GM13977 (cell line): ENCODE measurements at regions not wholly inside any gene's neighbourhood (a gene's known extent, or its start where the extent isn't known, plus 50 kb on each side); places are given as distances from the start of the nearest gene placed in this dataset.

Source experiments
- DNase-seq: peaks from one replicate; pipeline ENCODE4 v3.0.0; 2012; ENCODE audit warnings: low spot score
- in situ Hi-C: fragments of 300-500 bp; cut with MboI; formaldehyde crosslinking; loops from one replicate; pipeline ENCODE4 v1.12.0; 2022; ENCODE audit warnings: low sequenced_read_pairs, low pct_unique_long_range_greater_than_20kb, mixed read lengths, inconsistent platforms; ENCODE audit not compliant: unreplicated experiment
- TF ChIP-seq, protein P1 (sequence below): IDR thresholded peaks from 2 replicates; pipeline ENCODE4 v1.5.1; 2012; ENCODE audit warnings: mild to moderate bottlenecking, control low read depth; ENCODE audit not compliant: insufficient read depth; ENCODE audit errors: extremely low read depth, missing control alignments

GRCh38 chr4:79155336-79155735, 170.5 kb downstream of the NAA11 start:
- in situ Hi-C loops, result no loop called here
- TF ChIP-seq, protein P1, sequence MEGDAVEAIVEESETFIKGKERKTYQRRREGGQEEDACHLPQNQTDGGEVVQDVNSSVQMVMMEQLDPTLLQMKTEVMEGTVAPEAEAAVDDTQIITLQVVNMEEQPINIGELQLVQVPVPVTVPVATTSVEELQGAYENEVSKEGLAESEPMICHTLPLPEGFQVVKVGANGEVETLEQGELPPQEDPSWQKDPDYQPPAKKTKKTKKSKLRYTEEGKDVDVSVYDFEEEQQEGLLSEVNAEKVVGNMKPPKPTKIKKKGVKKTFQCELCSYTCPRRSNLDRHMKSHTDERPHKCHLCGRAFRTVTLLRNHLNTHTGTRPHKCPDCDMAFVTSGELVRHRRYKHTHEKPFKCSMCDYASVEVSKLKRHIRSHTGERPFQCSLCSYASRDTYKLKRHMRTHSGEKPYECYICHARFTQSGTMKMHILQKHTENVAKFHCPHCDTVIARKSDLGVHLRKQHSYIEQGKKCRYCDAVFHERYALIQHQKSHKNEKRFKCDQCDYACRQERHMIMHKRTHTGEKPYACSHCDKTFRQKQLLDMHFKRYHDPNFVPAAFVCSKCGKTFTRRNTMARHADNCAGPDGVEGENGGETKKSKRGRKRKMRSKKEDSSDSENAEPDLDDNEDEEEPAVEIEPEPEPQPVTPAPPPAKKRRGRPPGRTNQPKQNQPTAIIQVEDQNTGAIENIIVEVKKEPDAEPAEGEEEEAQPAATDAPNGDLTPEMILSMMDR, result no peak
- no peak for DNase-seq

DNA sequence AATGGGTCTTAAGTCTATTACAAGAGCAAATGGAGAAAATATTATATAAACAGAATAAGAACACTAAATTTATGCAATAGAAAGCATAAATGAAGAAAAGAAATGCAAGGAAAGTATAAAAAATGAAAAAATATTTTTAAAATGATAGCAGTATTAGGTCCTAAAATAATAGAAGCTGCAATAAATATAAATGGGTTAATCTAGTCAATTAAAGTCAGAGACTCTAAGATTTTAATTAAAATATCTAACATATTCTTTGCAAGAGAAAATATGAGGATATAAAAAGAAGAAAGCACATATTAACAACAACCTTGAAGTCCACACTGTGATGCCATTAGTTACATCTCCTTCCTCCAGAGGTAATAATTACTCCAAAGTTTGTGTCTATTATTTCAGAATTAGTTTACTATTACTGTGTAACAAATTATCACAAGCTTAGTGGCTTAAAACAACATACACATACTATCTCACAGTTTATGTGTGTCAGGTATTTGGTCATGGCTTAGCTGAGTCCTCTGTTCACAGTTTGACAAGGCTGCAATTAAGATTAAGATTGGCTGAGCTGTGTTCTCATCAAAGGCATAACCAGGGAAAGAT, 174.9 kb downstream of the NAA11 start:
- TF ChIP-seq, protein P1, result no peak
- in situ Hi-C loops, result no loop called here
- no peak for DNase-seq

DNA sequence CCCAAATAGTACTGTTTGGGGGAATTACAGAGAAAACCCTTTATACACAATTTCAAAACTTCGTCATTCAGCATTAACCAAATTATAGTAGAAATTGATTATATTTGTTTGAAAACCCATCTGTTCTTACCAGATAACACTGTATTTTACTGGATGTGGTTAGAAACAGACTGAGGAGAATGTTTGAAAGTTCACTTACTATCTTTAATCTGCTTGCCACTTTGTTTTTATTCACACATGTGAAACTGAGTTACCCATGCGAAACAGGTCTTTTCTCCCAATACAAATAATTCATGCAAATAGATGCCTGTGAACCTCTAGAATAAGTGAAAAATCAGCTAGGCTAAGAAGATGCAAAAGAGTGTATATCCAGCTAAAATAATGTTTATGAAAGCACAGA, 177.5 kb downstream of the NAA11 start:
- TF ChIP-seq, protein P1, result no peak
- no peak for DNase-seq
- in situ Hi-C loops, result no loop called here

GRCh38 chr4:79147251-79147650, 178.6 kb downstream of the NAA11 start:
- no peak for DNase-seq
- TF ChIP-seq, protein P1, result no peak
- in situ Hi-C loops, result no loop called here

DNA sequence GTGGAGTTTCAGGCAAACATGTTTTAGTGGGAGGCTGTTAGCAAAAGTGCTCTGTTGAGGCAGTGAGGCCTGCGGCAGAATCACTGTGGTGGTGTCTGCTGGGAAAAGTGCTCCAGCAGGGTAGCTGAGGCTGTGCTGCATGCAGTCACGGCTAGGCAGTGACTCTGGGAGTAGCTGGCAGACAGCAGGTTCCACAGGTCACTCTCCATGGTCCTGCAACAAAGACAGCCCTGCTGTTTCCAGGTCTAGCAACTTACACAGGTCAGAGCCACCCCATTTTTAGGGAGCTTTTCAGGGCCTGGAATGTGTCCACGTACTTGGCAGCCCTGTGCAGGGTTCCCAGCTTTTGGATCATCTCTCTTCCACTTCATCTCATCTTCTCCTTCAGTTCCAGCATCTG, 184.3 kb downstream of the NAA11 start:
- in situ Hi-C loops, result no loop called here
- TF ChIP-seq, protein P1, result no peak

GRCh38 chr4:79134767-79135166, 191.1 kb downstream of the NAA11 start:
- TF ChIP-seq, protein P1, result no peak
- in situ Hi-C loops, result no loop called here
- DNase-seq, result no peak

More for the DNA sequence above, 184.3 kb downstream of the NAA11 start:
- DNase-seq, result no peak
